ENCODE measurements at regions not wholly inside any gene's neighbourhood (a gene's known extent, or its start where the extent isn't known, plus 50 kb on each side); places are given as distances from the start of the nearest gene placed in this dataset.

GRCh38 chr16:85259832-85260167 is 147.5 kb upstream of the CIBAR2 start:
- TF ChIP-seq CTCF (IDR thresholded peaks at IDR 0.05): no peak
- TF ChIP-seq POLR2A (IDR thresholded peaks at IDR 0.05): no peak

All from lower leg skin (tissue), 3 donors.